Activated CD8-positive, alpha-beta T cell treated with anti-CD3 and anti-CD28 coated beads, Interleukin-2, amount 10 ng/mL, durations not matched to agents 7 days and 5 days (primary cell): ENCODE measurements at regions not wholly inside any gene's neighbourhood (a gene's known extent, or its start where the extent isn't known, plus 50 kb on each side); places are given as distances from the start of the nearest gene placed in this dataset.

ENCODE experiments used
- ATAC-seq: fragments of 150-1000 bp; cut with Tn5 transposase; one replicate; pipeline ENCODE4 v1.10.0; 2021; ENCODE audit warnings: moderate library complexity
- CTCF ChIA-PET: fragments of 350-600 bp; sonication (Branson Sonifier 250); formaldehyde crosslinking; loops from one replicate; lab custom pipeline; 2021; ENCODE audit warnings: antibody characterized with exemption; lab: Charles Lee
- POLR2A ChIA-PET: fragments of 350-600 bp; sonication (Branson Sonifier 250); formaldehyde crosslinking; loops from one replicate; lab custom pipeline; 2021; ENCODE audit warnings: antibody characterized with exemption; lab: Charles Lee
- DNase-seq: peaks from one replicate; pipeline ENCODE4 v3.0.0-alpha.2; 2020
- H3K27ac Mint-ChIP-seq: one replicate; pipeline ENCODE4 v1.8.0; 2021; ENCODE audit warnings: mild to moderate bottlenecking, mixed read lengths
- H3K27me3 Mint-ChIP-seq: one replicate; pipeline ENCODE4 v1.8.0; 2021; ENCODE audit warnings: low read depth, mixed read lengths
- H3K36me3 Mint-ChIP-seq: one replicate; pipeline ENCODE4 v1.8.0; 2021; ENCODE audit warnings: low read depth, mixed read lengths
- H3K4me1 Mint-ChIP-seq: one replicate; pipeline ENCODE4 v1.8.0; 2021; ENCODE audit warnings: low read depth, mixed read lengths
- H3K4me3 Mint-ChIP-seq: one replicate; pipeline ENCODE4 v1.8.0; 2021; ENCODE audit warnings: mild to moderate bottlenecking, mixed read lengths
- H3K9me3 Mint-ChIP-seq: one replicate; pipeline ENCODE4 v1.8.0; 2022; ENCODE audit warnings: mixed read lengths; ENCODE audit not compliant: insufficient read depth

- H3K4me1 Mint-ChIP-seq: peaks cover 3% of the 10 kb centered on the region
- no peak for ATAC-seq
- no peak overlapping the region for H3K27ac Mint-ChIP-seq
- POLR2A ChIA-PET: no interaction called here
- H3K9me3 Mint-ChIP-seq: no peaks in the 10 kb centered on the region
- no peak overlapping the region for H3K4me3 Mint-ChIP-seq
- H3K36me3 Mint-ChIP-seq: no peaks in the 10 kb centered on the region
- CTCF ChIA-PET: no interaction called here
- peaks cover 2% of the 10 kb centered on the region for H3K27me3 Mint-ChIP-seq
- DNase-seq: no peak
These were observed 174.6 kb upstream of the GATB start for GRCh38 chr4:151935411-151935810.

- no peaks in the 10 kb centered on the region for H3K36me3 Mint-ChIP-seq
- POLR2A ChIA-PET: no interaction called here
- H3K27me3 Mint-ChIP-seq: peaks cover 2% of the 10 kb centered on the region
- no peak for DNase-seq
- H3K4me1 Mint-ChIP-seq: no peaks in the 10 kb centered on the region
- no peak for ATAC-seq
- H3K9me3 Mint-ChIP-seq: no peaks in the 10 kb centered on the region
- CTCF ChIA-PET: interaction anchor here (0.9 kb wide), 1 partner anchor 270 kb away, joined by 3 read pairs; no protein-coding TSS in a partner anchor
- H3K27ac Mint-ChIP-seq: no peak overlapping the region
- H3K4me3 Mint-ChIP-seq: no peak overlapping the region
These were observed 174.0 kb upstream of the GATB start for GRCh38 chr4:151934766-151935165.

- peaks cover 2% of the 10 kb centered on the region for H3K27me3 Mint-ChIP-seq
- ATAC-seq: no peak
- POLR2A ChIA-PET: no interaction called here
- CTCF ChIA-PET: interaction anchor here (0.9 kb wide), 1 partner anchor 24 kb away, joined by 3 read pairs; no protein-coding TSS in a partner anchor
- H3K4me1 Mint-ChIP-seq: no peaks in the 10 kb centered on the region
- no peak for DNase-seq
- H3K27ac Mint-ChIP-seq: no peak overlapping the region
- no peak overlapping the region for H3K4me3 Mint-ChIP-seq
- no peaks in the 10 kb centered on the region for H3K9me3 Mint-ChIP-seq
- no peaks in the 10 kb centered on the region for H3K36me3 Mint-ChIP-seq
These were observed 172.5 kb upstream of the GATB start for GRCh38 chr4:151933122-151933827.

- Mint-ChIP-seq H3K4me1 (no peaks in the 10 kb centered on the region), H3K27me3 (no peaks in the 10 kb centered on the region), H3K36me3 (no peaks in the 10 kb centered on the region), H3K27ac (no peak overlapping the region), H3K4me3 (no peak overlapping the region), H3K9me3 (no peaks in the 10 kb centered on the region)
- no peak for DNase-seq
- ChIA-PET POLR2A (no interaction called here), CTCF (no interaction called here)
- ATAC-seq: no peak
These were observed 170.8 kb upstream of the GATB start for GRCh38 chr4:151931563-151931962.

GRCh38 chr4:151930372-151930771, 169.6 kb upstream of the GATB start:
- ChIA-PET CTCF (no interaction called here), POLR2A (no interaction called here)
- no peaks in the 10 kb centered on the region for H3K36me3 Mint-ChIP-seq
- H3K9me3 Mint-ChIP-seq: no peaks in the 10 kb centered on the region
- DNase-seq (no peak), ATAC-seq (no peak)
- H3K4me3 Mint-ChIP-seq: no peak overlapping the region
- no peak overlapping the region for H3K27ac Mint-ChIP-seq
- H3K4me1 Mint-ChIP-seq: no peaks in the 10 kb centered on the region
- no peaks in the 10 kb centered on the region for H3K27me3 Mint-ChIP-seq

DNA sequence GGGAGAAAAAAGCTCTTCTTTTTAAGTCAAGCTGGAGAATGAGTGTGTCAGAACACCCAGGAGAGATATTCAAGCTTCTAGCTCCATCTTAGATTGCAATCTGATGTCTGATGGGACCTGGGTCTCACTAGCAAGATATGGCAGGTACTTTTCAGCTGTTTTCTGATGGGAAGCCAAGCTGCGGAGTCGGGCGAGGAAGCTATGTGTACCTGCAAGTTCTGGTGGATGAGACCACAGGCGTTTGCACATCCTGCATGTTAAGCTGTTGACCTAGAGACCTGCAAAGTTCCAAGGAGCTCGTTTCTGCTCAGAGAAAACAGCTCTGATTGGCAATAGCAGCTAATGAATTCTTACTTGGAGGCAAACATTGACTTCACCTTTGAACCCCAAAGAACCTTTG, 167.3 kb upstream of the GATB start:
- DNase-seq (no peak), ATAC-seq (no peak)
- H3K4me3 Mint-ChIP-seq: no peak overlapping the region
- H3K9me3 Mint-ChIP-seq: no peaks in the 10 kb centered on the region
- ChIA-PET POLR2A (no interaction called here), CTCF (interaction anchor here (1.1 kb wide), 1 partner anchor 444 kb away, joined by 3 read pairs; no protein-coding TSS in a partner anchor)
- no peaks in the 10 kb centered on the region for H3K4me1 Mint-ChIP-seq
- H3K27me3 Mint-ChIP-seq: no peaks in the 10 kb centered on the region
- H3K36me3 Mint-ChIP-seq: no peaks in the 10 kb centered on the region
- no peak overlapping the region for H3K27ac Mint-ChIP-seq

DNA sequence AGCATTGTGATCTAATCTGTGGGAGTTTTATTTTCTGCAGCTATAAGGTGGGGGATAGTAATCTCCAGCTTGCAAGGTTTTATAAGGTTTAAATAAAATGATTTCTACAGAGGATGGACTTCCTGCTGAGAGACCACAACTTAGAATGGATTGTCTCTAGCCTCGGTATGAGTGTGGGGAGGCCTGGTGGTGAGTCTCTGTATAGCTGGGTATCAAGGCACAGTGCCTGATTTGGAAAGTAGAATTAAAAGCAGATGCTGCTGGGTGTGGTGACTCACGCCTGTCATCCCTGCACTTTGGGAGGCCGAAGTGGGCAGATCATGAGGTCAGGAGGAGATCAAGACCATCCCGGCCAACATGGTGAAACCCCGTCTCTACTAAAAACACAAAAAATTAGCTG, 162.0 kb upstream of the GATB start:
- ChIA-PET POLR2A (no interaction called here), CTCF (interaction anchor here (1.0 kb wide), 2 partner anchors 113 to 121 kb away, joined by 3 read pairs; no protein-coding TSS in a partner anchor)
- no peaks in the 10 kb centered on the region for H3K36me3 Mint-ChIP-seq
- no peak overlapping the region for H3K27ac Mint-ChIP-seq
- no peak for ATAC-seq
- DNase-seq: no peak
- H3K4me1 Mint-ChIP-seq: no peaks in the 10 kb centered on the region
- no peaks in the 10 kb centered on the region for H3K27me3 Mint-ChIP-seq
- no peak overlapping the region for H3K4me3 Mint-ChIP-seq
- no peaks in the 10 kb centered on the region for H3K9me3 Mint-ChIP-seq

DNA sequence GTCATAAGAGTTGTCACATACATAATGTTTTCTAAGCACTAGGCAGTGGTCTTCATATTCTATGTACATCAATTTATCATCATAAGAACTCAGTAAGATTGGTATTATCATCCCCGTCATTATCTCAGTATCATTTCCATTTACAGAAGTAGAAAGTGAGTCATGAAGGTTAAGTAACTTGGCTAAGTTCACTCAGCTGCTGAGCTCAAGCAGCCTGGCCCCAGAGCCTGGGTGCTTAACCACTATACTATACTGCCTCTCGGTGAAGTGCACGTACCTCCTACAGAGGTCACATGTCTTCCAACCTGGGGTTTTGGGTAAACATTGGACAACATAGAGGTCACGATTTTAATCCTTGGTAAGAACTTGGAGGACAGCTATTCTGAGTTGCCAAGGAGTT, 161.5 kb upstream of the GATB start:
- ChIA-PET POLR2A (no interaction called here), CTCF (interaction anchor here (1.0 kb wide), 1 partner anchor 114 kb away, joined by 3 read pairs; no protein-coding TSS in a partner anchor)
- no peaks in the 10 kb centered on the region for H3K9me3 Mint-ChIP-seq
- no peak for DNase-seq
- ATAC-seq: no peak
- no peaks in the 10 kb centered on the region for H3K4me1 Mint-ChIP-seq
- H3K36me3 Mint-ChIP-seq: no peaks in the 10 kb centered on the region
- H3K4me3 Mint-ChIP-seq: no peak overlapping the region
- no peak overlapping the region for H3K27ac Mint-ChIP-seq
- no peaks in the 10 kb centered on the region for H3K27me3 Mint-ChIP-seq

GRCh38 chr4:151921811-151922210, 161.0 kb upstream of the GATB start:
- no peaks in the 10 kb centered on the region for H3K9me3 Mint-ChIP-seq
- ChIA-PET CTCF (interaction anchor here (1.0 kb wide), 1 partner anchor 114 kb away, joined by 3 read pairs; no protein-coding TSS in a partner anchor), POLR2A (no interaction called here)
- H3K4me1 Mint-ChIP-seq: no peaks in the 10 kb centered on the region
- no peaks in the 10 kb centered on the region for H3K27me3 Mint-ChIP-seq
- DNase-seq (no peak), ATAC-seq (no peak)
- H3K27ac Mint-ChIP-seq: no peak overlapping the region
- no peaks in the 10 kb centered on the region for H3K36me3 Mint-ChIP-seq
- no peak overlapping the region for H3K4me3 Mint-ChIP-seq

- no peak overlapping the region for H3K4me3 Mint-ChIP-seq
- ChIA-PET POLR2A (no interaction called here), CTCF (no interaction called here)
- no peaks in the 10 kb centered on the region for H3K36me3 Mint-ChIP-seq
- H3K27ac Mint-ChIP-seq: no peak overlapping the region
- DNase-seq (no peak), ATAC-seq (no peak)
- no peaks in the 10 kb centered on the region for H3K27me3 Mint-ChIP-seq
- H3K4me1 Mint-ChIP-seq: no peaks in the 10 kb centered on the region
- no peaks in the 10 kb centered on the region for H3K9me3 Mint-ChIP-seq
These were observed 160.6 kb upstream of the GATB start for GRCh38 chr4:151921386-151921785.

- H3K4me3 Mint-ChIP-seq: no peak overlapping the region
- no peaks in the 10 kb centered on the region for H3K9me3 Mint-ChIP-seq
- no peaks in the 10 kb centered on the region for H3K27me3 Mint-ChIP-seq
- no peaks in the 10 kb centered on the region for H3K36me3 Mint-ChIP-seq
- no peak overlapping the region for H3K27ac Mint-ChIP-seq
- ChIA-PET POLR2A (no interaction called here), CTCF (no interaction called here)
- no peak for ATAC-seq
- DNase-seq: no peak
- peaks cover 2% of the 10 kb centered on the region for H3K4me1 Mint-ChIP-seq
These were observed 156.4 kb upstream of the GATB start for GRCh38 chr4:151917145-151917734.

DNA sequence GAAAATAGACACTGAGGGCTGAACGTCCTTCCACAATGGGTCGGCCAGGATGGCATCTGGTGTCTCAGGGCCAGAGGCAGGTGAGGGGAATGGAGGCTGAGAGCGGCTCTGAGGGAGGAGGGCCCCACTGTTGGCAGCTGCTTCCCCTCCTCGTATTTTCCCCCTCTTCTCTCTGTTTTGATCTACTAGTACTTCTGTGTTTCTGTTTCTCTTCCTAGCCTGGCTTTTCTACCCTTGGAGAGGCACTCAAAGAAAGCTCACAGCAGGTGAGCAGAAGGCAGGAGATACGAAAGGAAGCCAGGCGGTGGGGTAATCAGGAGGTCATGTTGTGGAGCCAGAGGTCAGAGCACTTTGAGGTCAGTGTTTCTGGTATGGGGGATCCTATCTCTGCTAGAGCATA, 151.8 kb upstream of the GATB start:
- no peak for ATAC-seq
- no peak for DNase-seq
- no peak overlapping the region for H3K4me3 Mint-ChIP-seq
- H3K27ac Mint-ChIP-seq: no peak overlapping the region
- ChIA-PET CTCF (no interaction called here), POLR2A (no interaction called here)
- H3K36me3 Mint-ChIP-seq: no peaks in the 10 kb centered on the region
- H3K27me3 Mint-ChIP-seq: no peaks in the 10 kb centered on the region
- H3K4me1 Mint-ChIP-seq: peaks cover 2% of the 10 kb centered on the region
- H3K9me3 Mint-ChIP-seq: no peaks in the 10 kb centered on the region
